ENCODE measurements at regions not wholly inside any gene's neighbourhood (a gene's known extent, or its start where the extent isn't known, plus 50 kb on each side); places are given as distances from the start of the nearest gene placed in this dataset.

GRCh38 chr6:163786995-163787671 is 372.6 kb downstream of the QKI start:
- Histone ChIP-seq H3T11ph (ENCODE audit: low read length) (no peak overlapping the region), H4K20me1 (ENCODE audit: control insufficient read depth, insufficient read depth, insufficient read length) (no peaks in the 10 kb centered on the region), H3K27me3 (ENCODE audit: insufficient read depth, low read length) (no peaks in the 10 kb centered on the region), H3K18ac (ENCODE audit: insufficient read length, low read depth, low read length) (no peak overlapping the region), H3K9me3 (ENCODE audit: control insufficient read depth, low read depth, low read length) (no peaks in the 10 kb centered on the region), H3K14ac (ENCODE audit: insufficient read depth, low read length) (no peak overlapping the region), H3K27ac (ENCODE audit: insufficient read length, low read depth, low read length) (no peak overlapping the region), H2AK5ac (ENCODE audit: insufficient read length, low read length) (no peak overlapping the region), H3K4me1 (ENCODE audit: insufficient read depth, low read length) (no peaks in the 10 kb centered on the region), H3K79me2 (ENCODE audit: insufficient read depth, low read length) (no peaks in the 10 kb centered on the region), H2AFZ (ENCODE audit: low read length) (no peak overlapping the region), H2BK20ac (ENCODE audit: low read depth, low read length, poor library complexity, severe bottlenecking) (no peak overlapping the region), H3K56ac (ENCODE audit: insufficient read length, low read depth, low read length) (no peak overlapping the region), H3K4me2 (ENCODE audit: insufficient read depth, insufficient read length, low read length) (no peak overlapping the region), H3K79me1 (ENCODE audit: insufficient read depth, low read depth, low read length, poor library complexity, severe bottlenecking) (no peaks in the 10 kb centered on the region), H3K23me2 (ENCODE audit: insufficient read length, low read depth, low read length, poor library complexity, severe bottlenecking) (no peaks in the 10 kb centered on the region), H2BK12ac (ENCODE audit: insufficient read length, low read depth, low read length) (no peak overlapping the region), H2BK120ac (ENCODE audit: low read depth, low read length, poor library complexity, severe bottlenecking) (no peak overlapping the region), H2BK5ac (ENCODE audit: insufficient read length, low read length) (no peak overlapping the region), H2BK15ac (ENCODE audit: low read depth, low read length) (no peak overlapping the region), H4K5ac (ENCODE audit: insufficient read length, low read depth, low read length) (no peak overlapping the region), H4K8ac (replicated peaks; ENCODE audit: insufficient read length, low read depth, low read length) (no peak overlapping the region), H3K23ac (ENCODE audit: insufficient read length, low read depth, low read length) (no peak overlapping the region), H4K91ac (ENCODE audit: insufficient read length, low read depth, low read length) (no peak overlapping the region), H3K9ac (ENCODE audit: extremely low read depth, insufficient read length, low read length) (no peak overlapping the region), H3K4ac (ENCODE audit: low read depth, low read length) (no peak overlapping the region)
- Mint-ChIP-seq H3K9me3 (no peaks in the 10 kb centered on the region), H3K27ac (no peak overlapping the region), H3K4me1 (peaks cover 9% of the 10 kb centered on the region in 2 experiments), H3K4me3 (no peak overlapping the region), H3K27me3 (ENCODE audit: low read depth) (no peaks in the 10 kb centered on the region; the same call in 1 of the 2 replicates), H3K36me3 (ENCODE audit: insufficient read depth in 1 of 3, low read depth in 3 of 3) (no peaks in the 10 kb centered on the region; a peak in 1 of 7 replicates)
- TF ChIP-seq, protein P1, sequence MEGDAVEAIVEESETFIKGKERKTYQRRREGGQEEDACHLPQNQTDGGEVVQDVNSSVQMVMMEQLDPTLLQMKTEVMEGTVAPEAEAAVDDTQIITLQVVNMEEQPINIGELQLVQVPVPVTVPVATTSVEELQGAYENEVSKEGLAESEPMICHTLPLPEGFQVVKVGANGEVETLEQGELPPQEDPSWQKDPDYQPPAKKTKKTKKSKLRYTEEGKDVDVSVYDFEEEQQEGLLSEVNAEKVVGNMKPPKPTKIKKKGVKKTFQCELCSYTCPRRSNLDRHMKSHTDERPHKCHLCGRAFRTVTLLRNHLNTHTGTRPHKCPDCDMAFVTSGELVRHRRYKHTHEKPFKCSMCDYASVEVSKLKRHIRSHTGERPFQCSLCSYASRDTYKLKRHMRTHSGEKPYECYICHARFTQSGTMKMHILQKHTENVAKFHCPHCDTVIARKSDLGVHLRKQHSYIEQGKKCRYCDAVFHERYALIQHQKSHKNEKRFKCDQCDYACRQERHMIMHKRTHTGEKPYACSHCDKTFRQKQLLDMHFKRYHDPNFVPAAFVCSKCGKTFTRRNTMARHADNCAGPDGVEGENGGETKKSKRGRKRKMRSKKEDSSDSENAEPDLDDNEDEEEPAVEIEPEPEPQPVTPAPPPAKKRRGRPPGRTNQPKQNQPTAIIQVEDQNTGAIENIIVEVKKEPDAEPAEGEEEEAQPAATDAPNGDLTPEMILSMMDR (conservative IDR thresholded peaks at IDR 0.05) = no peak
- DNase-seq = no peak
- no CpG with 5 or more reads among the region's 2 CpGs for WGBS (ENCODE audit: extremely low coverage, insufficient read length, low lambda C conversion rate)

Measured in H9 (cell line).